IMR-90 (cell line): ENCODE measurements at regions not wholly inside any gene's neighbourhood (a gene's known extent, or its start where the extent isn't known, plus 50 kb on each side); places are given as distances from the start of the nearest gene placed in this dataset.

Source experiments
- ATAC-seq: fragments of 200-7000 bp; cut with Tn5 transposase; 2 replicates; pipeline ENCODE4 v1.9.1; 2020; ENCODE audit warnings: low read depth, mild to moderate bottlenecking, moderate library complexity
- BruUV-seq: library from RNA; stranded (reverse); fragments of 400-500 nt; replicated peaks from 2 replicates; lab custom pipeline; 2021; lab: Mats Ljungman, UMichigan
- CTCF ChIA-PET: fragments of 300-600 bp; formaldehyde crosslinking; extraction: SDS; loops from one replicate; lab custom pipeline; 2021; ENCODE audit warnings: antibody characterized with exemption; lab: Yijun Ruan, JAX
- POLR2A ChIA-PET: fragments of 300-600 bp; sonication (Branson Sonifier 250); formaldehyde crosslinking; loops from one replicate; lab custom pipeline; 2022; ENCODE audit warnings: antibody characterized with exemption; ENCODE audit not compliant: unreplicated experiment; lab: Charles Lee
- DNase-seq: peaks from one replicate; pipeline ENCODE4 v3.0.0; 2013
- H2AFZ ChIP-seq: replicated peaks from 2 replicates; pipeline ENCODE3; 2013; ENCODE audit warnings: low read length, mild to moderate bottlenecking; ENCODE audit not compliant: poor library complexity
- H2AK5ac ChIP-seq: 2 replicates; pipeline ENCODE4 v1.6.1; 2013; ENCODE audit warnings: low read depth, low read length, inconsistent platforms
- H2AK9ac ChIP-seq: replicated peaks from 2 replicates; pipeline ENCODE3; 2013; ENCODE audit warnings: mild to moderate bottlenecking, low read depth, low read length, moderate library complexity; ENCODE audit not compliant: poor library complexity
- H2BK120ac ChIP-seq: 2 replicates; pipeline ENCODE4 v1.6.1; 2013; ENCODE audit warnings: low read depth, low read length, inconsistent platforms
- H2BK15ac ChIP-seq: 3 replicates; pipeline ENCODE4 v1.6.1; 2013; ENCODE audit warnings: low read depth, low read length, inconsistent platforms
- H2BK20ac ChIP-seq: 2 replicates; pipeline ENCODE4 v1.6.1; 2013; ENCODE audit warnings: low read depth, mild to moderate bottlenecking, inconsistent platforms, low read length, moderate library complexity
- H2BK5ac ChIP-seq: 2 replicates; pipeline ENCODE4 v1.6.1; 2013; ENCODE audit warnings: mild to moderate bottlenecking, low read depth, low read length, inconsistent platforms; ENCODE audit not compliant: poor library complexity, severe bottlenecking
- H3K14ac ChIP-seq: replicated peaks from 2 replicates; pipeline ENCODE4 v1.6.1; 2013; ENCODE audit warnings: low read depth, low read length, inconsistent platforms
- H3K18ac ChIP-seq: 2 replicates; pipeline ENCODE4 v1.6.1; 2013; ENCODE audit warnings: low read depth, low read length, control low read depth
- H3K23ac ChIP-seq: 2 replicates; pipeline ENCODE4 v1.6.1; 2013; ENCODE audit warnings: low read depth, low read length, inconsistent platforms
- H3K27ac ChIP-seq: 2 replicates; pipeline ENCODE4 v1.5.1; 2013; ENCODE audit warnings: mild to moderate bottlenecking, control low read depth, low read length; ENCODE audit not compliant: insufficient read depth
- H3K27me3 ChIP-seq: 2 replicates; pipeline ENCODE4 v1.6.1; 2013; ENCODE audit warnings: low read length; ENCODE audit not compliant: control insufficient read depth, insufficient read depth
- H3K36me3 ChIP-seq: 2 replicates; pipeline ENCODE4 v1.6.1; 2013; ENCODE audit warnings: low read length, mixed read lengths; ENCODE audit not compliant: control insufficient read depth, insufficient read depth
- H3K4ac ChIP-seq: 2 replicates; pipeline ENCODE4 v1.6.1; 2013; ENCODE audit warnings: low read depth, low read length, inconsistent platforms
- H3K4me1 ChIP-seq: 2 replicates; pipeline ENCODE4 v1.6.1; 2013; ENCODE audit warnings: low read length, mixed read lengths; ENCODE audit not compliant: control insufficient read depth, insufficient read depth
- H3K4me2 ChIP-seq: 2 replicates; pipeline ENCODE4 v1.6.1; 2013; ENCODE audit warnings: low read depth, mild to moderate bottlenecking, control low read depth, low read length, moderate library complexity
- H3K4me3 ChIP-seq: 2 replicates; pipeline ENCODE4 v1.5.1; 2013; ENCODE audit warnings: low read depth, mild to moderate bottlenecking, control low read depth, low read length, moderate library complexity; ENCODE audit not compliant: insufficient read depth
- H3K56ac ChIP-seq: 2 replicates; pipeline ENCODE4 v1.6.1; 2013; ENCODE audit warnings: low read length, inconsistent platforms; ENCODE audit not compliant: insufficient read depth; ENCODE audit errors: extremely low read depth
- H3K79me1 ChIP-seq, 2 experiments: 2 replicates each; pipeline ENCODE4 v1.6.1; 2013; ENCODE audit warnings: low read length in 2 of 2, inconsistent platforms in 1 of 2, low read depth in 1 of 2
- H3K9ac ChIP-seq: 2 replicates; pipeline ENCODE4 v1.6.1; 2013; ENCODE audit warnings: low read depth, low read length, control low read depth
- H3K9me1 ChIP-seq: 2 replicates; pipeline ENCODE4 v1.6.1; 2013; ENCODE audit warnings: low read length, inconsistent platforms; ENCODE audit not compliant: insufficient read depth
- H3K9me3 ChIP-seq: 2 replicates; pipeline ENCODE4 v1.6.1; 2013; ENCODE audit warnings: low read length; ENCODE audit not compliant: control insufficient read depth, insufficient read depth
- H4K20me1 ChIP-seq: 2 replicates; pipeline ENCODE4 v1.6.1; 2013; ENCODE audit warnings: low read length, inconsistent platforms; ENCODE audit not compliant: insufficient read depth
- H4K5ac ChIP-seq: 2 replicates; pipeline ENCODE4 v1.6.1; 2013; ENCODE audit warnings: mild to moderate bottlenecking, low read depth, low read length, control low read depth
- H4K8ac ChIP-seq, 2 experiments: 2 replicates each; pipeline ENCODE4 v1.6.1; 2013; ENCODE audit warnings: low read depth in 2 of 2, low read length in 2 of 2, control low read depth in 1 of 2, inconsistent platforms in 1 of 2
- H4K91ac ChIP-seq: 2 replicates; pipeline ENCODE4 v1.6.1; 2013; ENCODE audit warnings: low read depth, low read length, inconsistent platforms; ENCODE audit not compliant: insufficient read depth
- BHLHE40 ChIP-seq: fragments of 150-350 bp; IDR thresholded peaks from 2 replicates; pipeline ENCODE4 v1.6.1; 2016; ENCODE audit warnings: mild to moderate bottlenecking, low read depth, low read length
- MAFK ChIP-seq: IDR thresholded peaks from 2 replicates; pipeline ENCODE4 v1.6.1; 2012; ENCODE audit warnings: low read depth, low read length, improper control_type of control experiment
- MXI1 ChIP-seq: IDR thresholded peaks from 2 replicates; pipeline ENCODE4 v1.6.1; 2012; ENCODE audit warnings: low read depth, mild to moderate bottlenecking, low read length, moderate library complexity, borderline replicate concordance
- NFE2L2 ChIP-seq: fragments of 150-350 bp; IDR thresholded peaks from 2 replicates; pipeline ENCODE4 v1.6.1; 2016; ENCODE audit warnings: low read depth, mild to moderate bottlenecking, low read length
- POLR2A ChIP-seq: IDR thresholded peaks from 2 replicates; pipeline ENCODE4 v1.6.1; 2012; ENCODE audit warnings: mild to moderate bottlenecking, low read depth, low read length
- RAD21 ChIP-seq: IDR thresholded peaks from 2 replicates; pipeline ENCODE4 v1.6.1; 2012; ENCODE audit warnings: low read length, improper control_type of control experiment
- RFX5 ChIP-seq: IDR thresholded peaks from 2 replicates; pipeline ENCODE4 v1.8.0; 2012; ENCODE audit warnings: low read depth, mild to moderate bottlenecking, low read length, moderate library complexity
- SMC3 ChIP-seq: fragments of 150-350 bp; IDR thresholded peaks from 2 replicates; pipeline ENCODE4 v1.6.1; 2016; ENCODE audit warnings: low read depth, mild to moderate bottlenecking, antibody characterized with exemption, low read length, moderate library complexity
- WGBS, 2 experiments: methylation state at CpG; one replicate each; pipeline versions ENCODE4 v1.1.5 to v1.1.7; 2013; ENCODE audit warnings: missing lambda C conversion rate in 2 of 2; ENCODE audit not compliant: insufficient read length in 1 of 2; ENCODE audit errors: extremely low coverage in 2 of 2; 5-methylcytosine and 5-hydroxymethylcytosine counted together
- dilution Hi-C: fragments of 300-500 bp; cut with HindIII; formaldehyde crosslinking; loops from one replicate; pipeline ENCODE4 v1.14.3; 2018; ENCODE audit warnings: low sequenced_read_pairs; ENCODE audit not compliant: unreplicated experiment
- in situ Hi-C: fragments of 300-500 bp; cut with MboI; formaldehyde crosslinking; loops from 3 replicates; pipeline ENCODE4 v1.14.3; 2019; ENCODE audit warnings: low sequenced_read_pairs, inconsistent platforms, mixed read lengths
- intact Hi-C: fragments of 100-400 bp; cut with micrococcal nuclease; formaldehyde crosslinking; loops from 2 replicates; pipeline ENCODE4 v1.10.0; 2022
- TF ChIP-seq, protein P1 (sequence below): fragments of 150-350 bp; IDR thresholded peaks from 2 replicates; pipeline ENCODE4 v1.6.1; 2017; ENCODE audit warnings: mild to moderate bottlenecking, antibody characterized with exemption, low read length, low read depth
- TF ChIP-seq, protein P2 (sequence below): fragments of 150-350 bp; IDR thresholded peaks from 2 replicates; pipeline ENCODE4 v1.6.1; 2016; ENCODE audit warnings: low read depth, mild to moderate bottlenecking, low read length, moderate library complexity, borderline replicate concordance
- TF ChIP-seq, protein P3 (sequence below): conservative IDR thresholded peaks from 2 replicates; pipeline ENCODE4 v1.5.1; 2012; ENCODE audit warnings: mild to moderate bottlenecking, low read depth, low read length, improper control_type of control experiment

DNA sequence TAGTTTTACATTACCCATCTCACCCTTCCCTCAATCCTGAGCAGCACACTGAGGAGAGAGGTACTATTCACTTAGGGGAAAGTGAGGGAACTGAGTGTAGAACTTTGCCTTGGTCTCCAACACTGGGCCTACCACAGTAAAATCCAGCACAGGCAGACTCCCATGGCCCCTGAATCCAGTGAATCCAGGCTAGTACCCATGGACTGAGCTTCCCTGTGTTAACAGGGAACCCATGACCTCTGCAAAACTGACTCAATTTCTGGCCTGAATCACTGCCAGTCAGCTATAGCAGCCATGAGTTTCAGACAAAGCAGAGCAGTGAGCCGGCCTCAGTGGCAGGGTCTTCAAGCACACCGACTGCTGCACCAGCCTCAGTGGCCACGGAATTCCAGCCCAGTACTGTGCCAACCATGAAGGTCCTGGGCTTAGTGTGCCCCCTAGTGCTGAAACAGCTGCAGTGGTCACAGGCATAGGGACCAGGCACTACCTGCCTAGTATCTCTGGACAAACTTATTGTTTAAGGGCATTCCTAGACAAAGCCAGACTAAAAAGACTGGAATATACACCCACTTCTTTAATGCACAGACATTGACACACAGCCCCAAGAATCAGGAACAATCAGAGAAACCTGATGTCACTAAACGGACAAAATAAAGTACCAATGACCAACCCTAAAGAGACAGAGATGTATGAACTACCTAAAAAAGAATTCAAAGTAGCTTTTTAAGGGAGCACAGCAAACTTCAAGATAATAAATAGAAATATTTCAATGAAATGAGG, 127.4 kb upstream of the RPL34 start:
- no peak overlapping the region for H4K5ac ChIP-seq
- no peak overlapping the region for H2AK9ac ChIP-seq
- no peak overlapping the region for H3K4ac ChIP-seq
- in situ Hi-C loops, result no loop called here
- no peaks in the 10 kb centered on the region for H3K4me1 ChIP-seq
- ATAC-seq (peak; percentile 88), DNase-seq (peak; percentile 11)
- H2AK5ac ChIP-seq, result no peak overlapping the region
- H2BK5ac ChIP-seq, result no peak overlapping the region
- no peaks in the 10 kb centered on the region; the same call in 1 of the 2 replicates for H3K27me3 ChIP-seq
- TF ChIP-seq NFE2L2 (no peak), RFX5 (no peak), BHLHE40 (no peak), RAD21 (peak; percentile 76), MXI1 (no peak), SMC3 (peak; percentile 64), POLR2A (no peak), MAFK (no peak)
- TF ChIP-seq, protein P1, sequence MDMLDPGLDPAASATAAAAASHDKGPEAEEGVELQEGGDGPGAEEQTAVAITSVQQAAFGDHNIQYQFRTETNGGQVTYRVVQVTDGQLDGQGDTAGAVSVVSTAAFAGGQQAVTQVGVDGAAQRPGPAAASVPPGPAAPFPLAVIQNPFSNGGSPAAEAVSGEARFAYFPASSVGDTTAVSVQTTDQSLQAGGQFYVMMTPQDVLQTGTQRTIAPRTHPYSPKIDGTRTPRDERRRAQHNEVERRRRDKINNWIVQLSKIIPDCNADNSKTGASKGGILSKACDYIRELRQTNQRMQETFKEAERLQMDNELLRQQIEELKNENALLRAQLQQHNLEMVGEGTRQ, result no peak
- TF ChIP-seq, protein P2, sequence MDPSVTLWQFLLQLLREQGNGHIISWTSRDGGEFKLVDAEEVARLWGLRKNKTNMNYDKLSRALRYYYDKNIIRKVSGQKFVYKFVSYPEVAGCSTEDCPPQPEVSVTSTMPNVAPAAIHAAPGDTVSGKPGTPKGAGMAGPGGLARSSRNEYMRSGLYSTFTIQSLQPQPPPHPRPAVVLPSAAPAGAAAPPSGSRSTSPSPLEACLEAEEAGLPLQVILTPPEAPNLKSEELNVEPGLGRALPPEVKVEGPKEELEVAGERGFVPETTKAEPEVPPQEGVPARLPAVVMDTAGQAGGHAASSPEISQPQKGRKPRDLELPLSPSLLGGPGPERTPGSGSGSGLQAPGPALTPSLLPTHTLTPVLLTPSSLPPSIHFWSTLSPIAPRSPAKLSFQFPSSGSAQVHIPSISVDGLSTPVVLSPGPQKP, result no peak
- TF ChIP-seq, protein P3, sequence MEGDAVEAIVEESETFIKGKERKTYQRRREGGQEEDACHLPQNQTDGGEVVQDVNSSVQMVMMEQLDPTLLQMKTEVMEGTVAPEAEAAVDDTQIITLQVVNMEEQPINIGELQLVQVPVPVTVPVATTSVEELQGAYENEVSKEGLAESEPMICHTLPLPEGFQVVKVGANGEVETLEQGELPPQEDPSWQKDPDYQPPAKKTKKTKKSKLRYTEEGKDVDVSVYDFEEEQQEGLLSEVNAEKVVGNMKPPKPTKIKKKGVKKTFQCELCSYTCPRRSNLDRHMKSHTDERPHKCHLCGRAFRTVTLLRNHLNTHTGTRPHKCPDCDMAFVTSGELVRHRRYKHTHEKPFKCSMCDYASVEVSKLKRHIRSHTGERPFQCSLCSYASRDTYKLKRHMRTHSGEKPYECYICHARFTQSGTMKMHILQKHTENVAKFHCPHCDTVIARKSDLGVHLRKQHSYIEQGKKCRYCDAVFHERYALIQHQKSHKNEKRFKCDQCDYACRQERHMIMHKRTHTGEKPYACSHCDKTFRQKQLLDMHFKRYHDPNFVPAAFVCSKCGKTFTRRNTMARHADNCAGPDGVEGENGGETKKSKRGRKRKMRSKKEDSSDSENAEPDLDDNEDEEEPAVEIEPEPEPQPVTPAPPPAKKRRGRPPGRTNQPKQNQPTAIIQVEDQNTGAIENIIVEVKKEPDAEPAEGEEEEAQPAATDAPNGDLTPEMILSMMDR, result peak; percentile 51
- no peak overlapping the region for H3K23ac ChIP-seq
- H4K20me1 ChIP-seq, result no peaks in the 10 kb centered on the region
- intact Hi-C loops, result loop anchor here (1.0 to 10.0 kb wide), 4 partner anchors 328 to 474 kb away; partner anchors contain the start of gene LEF1
- CTCF ChIA-PET, result interaction anchor here (0.5 to 2.2 kb wide), 9 partner anchors 10 to 474 kb away, joined by 3 to 7 read pairs (median 5); no protein-coding TSS in a partner anchor
- H4K91ac ChIP-seq, result no peak overlapping the region
- no peak overlapping the region for H2AFZ ChIP-seq
- no peak overlapping the region for H3K56ac ChIP-seq
- H2BK20ac ChIP-seq, result no peak overlapping the region
- POLR2A ChIA-PET, result no interaction called here
- H4K8ac ChIP-seq, result no peak overlapping the region
- H3K4me3 ChIP-seq, result no peak overlapping the region
- no peaks in the 10 kb centered on the region for H3K79me1 ChIP-seq
- no peaks in the 10 kb centered on the region for H3K9me3 ChIP-seq
- no peak overlapping the region for H3K27ac ChIP-seq
- no peak overlapping the region for H2BK120ac ChIP-seq
- WGBS, 2 experiments, result 42% methylated on average over 3 of the region's 4 CpGs; no CpG with 5 or more reads in 1 of the 2 experiments
- no peaks in the 10 kb centered on the region for H3K36me3 ChIP-seq
- no peaks in the 10 kb centered on the region for H3K9me1 ChIP-seq
- no peak overlapping the region for H3K9ac ChIP-seq
- dilution Hi-C loops, result no loop called here
- no peak overlapping the region for H2BK15ac ChIP-seq
- BruUV-seq, result no TSS peak
- H3K18ac ChIP-seq, result no peak overlapping the region
- H3K14ac ChIP-seq, result no peak overlapping the region
- no peak overlapping the region for H3K4me2 ChIP-seq
